PFSK-1 (cell line): ENCODE measurements at regions not wholly inside any gene's neighbourhood (a gene's known extent, or its start where the extent isn't known, plus 50 kb on each side); places are given as distances from the start of the nearest gene placed in this dataset.

ENCODE experiments used
- FOXP2 ChIP-seq: optimal IDR thresholded peaks from 2 replicates; pipeline ENCODE3; 2011; ENCODE audit warnings: borderline replicate concordance, control low read depth, inconsistent platforms; ENCODE audit not compliant: insufficient read depth; ENCODE audit errors: extremely low read length, extremely low read depth
- POLR2AphosphoS5 ChIP-seq: IDR thresholded peaks from 2 replicates; pipeline ENCODE4 v1.6.1; 2012; ENCODE audit warnings: low read depth, mild to moderate bottlenecking, control low read depth, low read length, moderate library complexity
- REST ChIP-seq, 2 experiments: IDR thresholded peaks; 2 replicates each; pipeline versions ENCODE4 v1.6.1 to v1.8.0; 2011 to 2012; ENCODE audit warnings: low read depth in 2 of 2, low read length in 2 of 2, control low read depth in 1 of 2, inconsistent platforms in 1 of 2, mild to moderate bottlenecking in 1 of 2, moderate library complexity in 1 of 2; ENCODE audit not compliant: insufficient read depth in 1 of 2
- SIN3A ChIP-seq: IDR thresholded peaks from 2 replicates; pipeline ENCODE4 v1.6.1; 2012; ENCODE audit warnings: mild to moderate bottlenecking, low read length, moderate library complexity, borderline replicate concordance; ENCODE audit not compliant: insufficient read depth
- TAF1 ChIP-seq: IDR thresholded peaks from 2 replicates; pipeline ENCODE4 v1.6.1; 2012; ENCODE audit warnings: low read length, control low read depth, borderline replicate concordance; ENCODE audit not compliant: insufficient read depth

- TF ChIP-seq FOXP2, result no peak
- no peak for TF ChIP-seq SIN3A
- TF ChIP-seq TAF1, result no peak
- no peak for TF ChIP-seq REST (IDR thresholded peaks at IDR 0.05; ENCODE audit: insufficient read depth in 1 of 2, low read depth in 2 of 2, low read length in 2 of 2)
- no peak for TF ChIP-seq POLR2AphosphoS5
These were observed 922.9 kb downstream of the EFNB2 start for GRCh38 chr13:105612541-105612940.

GRCh38 chr13:105611424-105611823 is 924.0 kb downstream of the EFNB2 start:
- TF ChIP-seq REST (IDR thresholded peaks at IDR 0.05; ENCODE audit: insufficient read depth in 1 of 2, low read depth in 2 of 2, low read length in 2 of 2) (no peak), SIN3A (no peak), TAF1 (no peak), POLR2AphosphoS5 (no peak), FOXP2 (no peak)

GRCh38 chr13:105608104-105608503 is 927.4 kb downstream of the EFNB2 start:
- TF ChIP-seq TAF1, result no peak

GRCh38 chr13:105607426-105607825 is 928.0 kb downstream of the EFNB2 start:
- TF ChIP-seq SIN3A, result no peak
- no peak for TF ChIP-seq POLR2AphosphoS5
- TF ChIP-seq TAF1, result no peak
- no peak for TF ChIP-seq REST (IDR thresholded peaks at IDR 0.05; ENCODE audit: insufficient read depth in 1 of 2, low read depth in 2 of 2, low read length in 2 of 2)
- TF ChIP-seq FOXP2, result no peak

GRCh38 chr13:105607016-105607415 is 928.4 kb downstream of the EFNB2 start:
- TF ChIP-seq POLR2AphosphoS5 (no peak), TAF1 (no peak), REST (IDR thresholded peaks at IDR 0.05; ENCODE audit: insufficient read depth in 1 of 2, low read depth in 2 of 2, low read length in 2 of 2) (no peak), FOXP2 (no peak), SIN3A (no peak)
